ENCODE measurements at regions not wholly inside any gene's neighbourhood (a gene's known extent, or its start where the extent isn't known, plus 50 kb on each side); places are given as distances from the start of the nearest gene placed in this dataset.

- no peak for ATAC-seq
- H3K27me3 ChIP-seq (ENCODE audit: control insufficient read depth, insufficient read depth, low read length), result no peaks in the 10 kb centered on the region
- no peaks in the 10 kb centered on the region for H3K4me1 ChIP-seq (ENCODE audit: control insufficient read depth, insufficient read depth, low read length)
- H3K4me1 Mint-ChIP-seq, result no peaks in the 10 kb centered on the region
- H3K9me3 Mint-ChIP-seq, result no peaks in the 10 kb centered on the region
- intact Hi-C loops (cut with micrococcal nuclease), result no loop called here
- peaks cover 20 to 32% of the 10 kb centered on the region in 2 donors for H3K27me3 Mint-ChIP-seq (ENCODE audit: low read depth in 2 of 2)
- H3K36me3 ChIP-seq (ENCODE audit: control insufficient read depth, insufficient read depth, low read length), result no peaks in the 10 kb centered on the region
- 77% methylated on average over 11 of the region's 11 CpGs for WGBS (ENCODE audit: insufficient coverage)
- H3K9me3 ChIP-seq (ENCODE audit: control insufficient read depth, insufficient read depth, low read length), result no peaks in the 10 kb centered on the region
- H3K27ac ChIP-seq (ENCODE audit: low read length), result no peak overlapping the region
- no peak for DNase-seq
- TF ChIP-seq CTCF (IDR thresholded peaks at IDR 0.05), result no peak
- no peak overlapping the region for H3K4me3 Mint-ChIP-seq
- H3K4me3 ChIP-seq (ENCODE audit: low read length), result no peak overlapping the region
- no peak overlapping the region for H3K27ac Mint-ChIP-seq
- no peaks in the 10 kb centered on the region for H3K36me3 Mint-ChIP-seq
These were observed 63.9 kb upstream of the TUBA3E start for GRCh38 chr2:130261970-130262760.

- Mint-ChIP-seq H3K27me3 (ENCODE audit: low read depth in 2 of 2) (peaks cover 20 to 32% of the 10 kb centered on the region in 2 donors), H3K4me3 (no peak overlapping the region), H3K36me3 (no peaks in the 10 kb centered on the region), H3K4me1 (no peaks in the 10 kb centered on the region), H3K9me3 (no peaks in the 10 kb centered on the region), H3K27ac (no peak overlapping the region)
- Histone ChIP-seq H3K4me1 (ENCODE audit: control insufficient read depth, insufficient read depth, low read length) (no peaks in the 10 kb centered on the region), H3K36me3 (ENCODE audit: control insufficient read depth, insufficient read depth, low read length) (no peaks in the 10 kb centered on the region), H3K27ac (ENCODE audit: low read length) (no peak overlapping the region), H3K27me3 (ENCODE audit: control insufficient read depth, insufficient read depth, low read length) (no peaks in the 10 kb centered on the region), H3K4me3 (ENCODE audit: low read length) (no peak overlapping the region), H3K9me3 (ENCODE audit: control insufficient read depth, insufficient read depth, low read length) (no peaks in the 10 kb centered on the region)
- TF ChIP-seq CTCF (IDR thresholded peaks at IDR 0.05), result no peak
- DNase-seq (no peak), ATAC-seq (no peak)
- 87% methylated on average over 9 of the region's 10 CpGs for WGBS (ENCODE audit: insufficient coverage)
- intact Hi-C loops (cut with micrococcal nuclease), result no loop called here
These were observed 62.9 kb upstream of the TUBA3E start for GRCh38 chr2:130261099-130261498.

- H3K27me3 Mint-ChIP-seq (ENCODE audit: low read depth in 2 of 2), result peaks cover 23 to 40% of the 10 kb centered on the region in 2 donors
- 56% methylated on average over 3 of the region's 4 CpGs for WGBS (ENCODE audit: insufficient coverage)
These were observed 61.4 kb upstream of the TUBA3E start for GRCh38 chr2:130259594-130259993.

More at GRCh38 chr2:130259594-130259993, 61.4 kb upstream of the TUBA3E start:
- no peak for ATAC-seq
- no peak for DNase-seq
- no peaks in the 10 kb centered on the region for H3K4me1 Mint-ChIP-seq
- no peak overlapping the region for H3K4me3 Mint-ChIP-seq
- H3K36me3 Mint-ChIP-seq, result no peaks in the 10 kb centered on the region
- H3K27me3 ChIP-seq (ENCODE audit: control insufficient read depth, insufficient read depth, low read length), result no peaks in the 10 kb centered on the region
- no peaks in the 10 kb centered on the region for H3K4me1 ChIP-seq (ENCODE audit: control insufficient read depth, insufficient read depth, low read length)
- H3K27ac Mint-ChIP-seq, result no peak overlapping the region
- no peaks in the 10 kb centered on the region for H3K9me3 ChIP-seq (ENCODE audit: control insufficient read depth, insufficient read depth, low read length)
- no peaks in the 10 kb centered on the region for H3K9me3 Mint-ChIP-seq
- H3K36me3 ChIP-seq (ENCODE audit: control insufficient read depth, insufficient read depth, low read length), result no peaks in the 10 kb centered on the region
- TF ChIP-seq CTCF (IDR thresholded peaks at IDR 0.05), result no peak
- intact Hi-C loops (cut with micrococcal nuclease), result no loop called here
- H3K4me3 ChIP-seq (ENCODE audit: low read length), result no peak overlapping the region
- no peak overlapping the region for H3K27ac ChIP-seq (ENCODE audit: low read length)
